AG20443 (cell line): ENCODE measurements at regions not wholly inside any gene's neighbourhood (a gene's known extent, or its start where the extent isn't known, plus 50 kb on each side); places are given as distances from the start of the nearest gene placed in this dataset.
"Not testable (repeated sequence)": the region's sequence is repeated elsewhere in the genome, so short reads cannot be mapped to it uniquely, and the experiment has no call there.

Experiments used
- DNase-seq: peaks from one replicate; pipeline ENCODE4 v3.0.0; 2012; ENCODE audit warnings: low spot score, mixed read lengths

DNA sequence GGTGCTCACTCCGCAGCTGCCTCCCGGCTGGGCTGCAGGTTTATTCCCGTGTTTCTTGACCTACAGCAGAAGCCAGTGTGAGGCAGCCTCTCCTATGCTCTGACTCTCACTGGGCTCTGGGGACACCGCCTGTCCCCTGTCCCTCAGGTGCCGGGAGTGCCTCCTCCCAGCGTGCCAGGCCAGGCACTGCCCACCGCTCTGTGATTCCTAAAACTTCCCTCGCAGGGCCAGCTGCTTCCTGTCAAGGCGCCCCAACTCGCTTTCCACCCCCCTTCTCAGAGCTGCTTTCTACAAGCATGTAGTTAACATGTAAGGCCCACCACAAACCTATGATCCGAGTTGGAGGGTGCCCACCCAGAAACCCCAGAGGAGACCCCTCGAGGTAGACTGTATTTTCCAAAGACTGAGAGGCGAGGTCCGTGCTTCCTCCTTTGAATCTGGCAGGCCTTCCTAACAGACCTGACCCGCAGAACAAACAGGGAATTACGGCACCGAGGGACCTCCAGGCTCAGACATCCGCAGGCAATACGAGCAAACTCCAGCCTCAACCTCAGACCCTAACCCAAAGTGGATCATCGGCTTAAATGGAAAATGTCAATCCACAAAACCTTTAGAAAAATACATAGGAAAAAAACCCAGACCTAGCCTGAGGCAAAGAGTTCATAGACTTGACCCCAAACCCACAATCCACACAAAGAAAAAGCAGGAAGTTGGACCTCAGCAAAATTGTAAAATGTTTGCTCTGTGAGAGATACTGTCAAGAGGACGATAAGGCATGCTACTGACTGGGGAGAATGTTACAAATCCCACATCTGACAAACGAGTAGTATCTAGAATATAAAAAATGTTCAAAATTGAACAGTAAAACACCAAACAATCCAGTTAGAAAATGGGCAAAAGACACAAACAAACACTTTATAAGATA lies 121.3 kb upstream of the IQSEC1 start:
- no peak for DNase-seq

DNA sequence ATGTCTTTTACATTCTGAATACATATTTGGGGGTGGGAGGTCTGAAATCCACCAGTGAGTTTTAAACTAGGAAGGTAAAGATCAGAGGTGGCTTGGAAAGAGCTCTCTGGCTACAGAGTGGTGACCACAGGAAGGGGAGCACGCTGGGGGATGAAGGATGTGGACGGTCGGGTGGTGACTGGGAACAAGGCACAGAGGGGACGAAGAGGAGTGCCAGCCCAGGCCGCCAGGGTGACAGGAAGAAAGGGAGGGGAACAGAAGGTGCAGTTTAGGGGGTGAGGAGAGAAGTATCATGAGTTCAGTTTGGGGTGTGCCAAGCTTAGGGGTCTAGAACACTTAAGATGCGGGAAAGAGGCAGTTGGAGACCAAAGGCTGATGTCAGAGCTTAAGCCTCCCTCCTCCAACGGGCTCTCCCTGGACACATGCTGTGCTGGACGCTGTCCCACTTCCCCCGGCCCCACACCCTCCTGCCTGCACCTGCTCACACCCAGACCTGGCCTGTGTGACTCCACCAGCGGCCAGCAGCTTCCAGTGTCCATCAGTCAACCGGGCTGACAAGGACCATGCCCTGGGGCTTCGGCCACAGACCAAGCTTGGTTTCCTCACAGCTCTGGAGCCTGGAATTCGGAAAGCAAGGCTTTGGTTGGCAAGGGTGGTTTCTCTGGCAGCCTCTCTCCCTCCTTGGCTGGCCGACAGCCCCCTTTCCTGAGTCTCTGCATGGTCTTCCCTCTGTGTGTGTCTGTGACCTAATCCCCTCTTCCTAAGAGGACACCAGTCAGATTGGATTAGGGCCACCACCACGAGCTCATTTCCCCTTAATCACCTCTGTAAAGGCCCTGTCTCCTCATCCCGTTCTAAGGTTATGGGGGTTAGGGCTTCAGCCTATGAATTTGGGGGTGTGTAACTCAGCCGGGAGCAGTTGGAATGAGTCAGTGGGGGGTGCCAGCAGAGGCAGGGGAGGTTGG lies 120.4 kb upstream of the IQSEC1 start:
- DNase-seq: no peak

DNA sequence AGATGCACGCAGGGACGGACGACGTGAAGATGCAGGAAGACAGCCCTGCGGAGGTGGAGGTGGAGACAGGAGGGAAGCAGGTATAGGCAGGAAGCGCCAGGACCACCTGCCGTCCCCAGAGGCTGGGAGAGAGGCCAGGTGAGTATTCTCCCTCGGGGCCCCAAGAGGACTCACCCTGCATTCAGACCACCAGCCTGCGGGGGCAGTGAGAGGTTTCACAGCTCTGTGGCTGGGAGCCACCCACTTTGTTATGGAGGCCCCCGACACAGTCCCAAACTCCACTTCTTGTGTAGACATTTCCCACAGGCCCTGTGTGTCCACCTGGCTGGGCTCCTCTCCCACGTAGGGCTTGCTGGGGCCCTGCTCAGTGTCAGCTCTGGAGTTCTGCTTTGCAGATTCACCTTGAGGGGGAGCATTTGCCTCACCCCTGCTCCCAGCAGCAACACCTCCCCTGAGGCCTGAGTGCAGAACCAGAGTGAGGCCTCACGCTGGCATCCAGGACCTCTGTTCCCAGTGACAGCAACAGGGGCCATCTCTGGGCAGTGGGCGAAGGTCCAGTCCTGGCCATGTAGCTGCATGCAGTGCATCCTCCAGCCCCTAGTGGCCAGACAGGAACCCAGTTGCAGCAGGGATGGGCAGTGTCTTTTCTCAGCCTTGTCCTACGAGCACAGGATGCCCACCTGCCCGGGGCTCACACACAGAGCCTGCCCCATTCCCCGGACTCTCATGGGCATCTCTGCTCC lies 119.4 kb upstream of the IQSEC1 start:
- peak; percentile 57 for DNase-seq

DNA sequence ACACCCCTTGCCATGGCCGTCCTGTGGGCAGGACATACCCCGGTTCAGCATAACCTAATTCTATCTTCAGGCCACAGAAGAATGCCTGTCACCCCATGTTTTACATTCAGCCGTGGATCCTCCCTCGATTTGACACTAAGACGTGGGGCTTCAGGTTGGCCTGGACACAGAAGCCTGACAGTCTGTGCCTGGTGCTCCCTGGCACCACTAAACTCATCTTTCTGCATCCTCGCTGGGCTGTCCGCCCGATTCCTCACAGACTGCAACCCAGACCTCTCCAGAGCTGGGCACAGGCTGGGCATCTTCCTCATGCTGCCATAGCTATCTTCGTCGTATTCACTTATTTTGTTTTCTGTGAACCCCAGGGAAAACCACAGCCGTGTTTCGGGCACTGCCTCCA lies 117.8 kb upstream of the IQSEC1 start:
- DNase-seq: no peak

DNA sequence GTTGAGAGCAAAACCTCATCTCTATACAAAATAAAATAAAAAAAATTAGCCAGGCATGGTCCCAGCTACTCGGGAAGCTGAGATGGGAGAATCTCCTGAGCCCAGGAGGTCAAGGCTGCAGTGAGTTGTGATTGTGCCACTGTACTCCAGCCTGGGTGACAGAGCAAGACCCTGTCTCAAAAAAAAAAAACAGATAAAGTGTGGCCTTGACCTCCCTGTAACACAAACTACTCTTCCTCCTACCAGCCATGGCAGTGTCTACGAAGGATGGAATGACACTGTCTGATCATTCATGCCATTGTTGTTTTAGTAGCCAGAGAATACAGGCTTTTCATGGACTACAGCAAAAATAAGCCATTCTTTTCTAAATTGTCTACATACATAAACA lies 117.1 kb upstream of the IQSEC1 start:
- no peak for DNase-seq

DNA sequence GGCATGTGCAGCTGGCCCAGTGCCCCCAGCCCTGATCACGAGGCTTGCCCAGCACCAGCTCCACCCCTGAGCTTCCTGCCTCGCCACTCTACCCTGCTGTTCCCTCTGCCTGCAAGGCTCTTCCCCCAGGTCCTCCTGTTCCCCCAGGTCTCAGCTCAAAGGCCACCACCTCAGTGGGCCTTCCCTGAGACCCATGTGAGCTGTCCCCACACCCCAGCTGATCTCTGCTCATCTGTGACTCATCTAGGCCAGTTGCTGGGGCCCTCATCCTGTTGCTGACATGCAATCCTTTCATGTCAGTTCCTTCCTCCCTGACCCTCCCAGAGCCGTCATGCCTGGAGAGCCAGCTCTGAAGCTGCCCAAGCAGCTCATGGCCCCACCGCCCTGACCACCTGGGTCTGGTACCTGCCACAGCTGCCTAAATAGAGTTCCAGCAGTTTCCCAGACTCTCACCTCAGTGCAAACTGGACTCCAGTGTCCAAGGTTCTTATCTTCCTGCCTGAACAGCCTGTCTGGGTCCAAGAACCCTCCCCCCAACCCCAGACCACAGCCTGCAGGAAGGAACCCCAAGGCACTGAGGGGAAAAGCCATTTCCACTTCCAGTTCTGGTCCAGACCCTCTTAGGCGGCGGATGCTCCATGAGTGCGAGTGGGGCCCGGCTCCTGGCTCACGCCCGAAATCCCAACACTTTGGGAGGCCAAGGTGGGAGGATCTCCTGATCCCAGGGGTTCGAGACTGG lies 116.6 kb upstream of the IQSEC1 start:
- peak; percentile 74 for DNase-seq

DNA sequence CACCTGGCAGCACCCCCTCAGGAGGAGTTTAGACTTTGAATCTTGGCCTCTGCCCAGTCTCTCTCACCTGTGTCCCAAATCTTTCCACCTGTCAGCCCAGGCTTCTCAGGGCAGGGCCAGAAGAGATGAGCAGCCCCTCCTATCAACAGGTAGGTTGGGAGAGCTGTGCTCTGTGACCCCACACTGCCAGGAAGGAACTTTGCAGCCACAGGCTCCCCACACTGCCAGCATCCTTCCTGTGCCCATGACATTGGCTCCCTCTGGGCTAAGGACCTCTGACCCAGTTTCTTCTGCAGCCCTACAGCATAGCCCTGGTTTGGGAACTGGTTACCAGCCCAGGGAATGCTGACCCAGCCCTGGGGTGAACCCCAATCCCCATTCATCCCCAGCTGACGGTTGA lies 115.7 kb upstream of the IQSEC1 start:
- no peak for DNase-seq

DNA sequence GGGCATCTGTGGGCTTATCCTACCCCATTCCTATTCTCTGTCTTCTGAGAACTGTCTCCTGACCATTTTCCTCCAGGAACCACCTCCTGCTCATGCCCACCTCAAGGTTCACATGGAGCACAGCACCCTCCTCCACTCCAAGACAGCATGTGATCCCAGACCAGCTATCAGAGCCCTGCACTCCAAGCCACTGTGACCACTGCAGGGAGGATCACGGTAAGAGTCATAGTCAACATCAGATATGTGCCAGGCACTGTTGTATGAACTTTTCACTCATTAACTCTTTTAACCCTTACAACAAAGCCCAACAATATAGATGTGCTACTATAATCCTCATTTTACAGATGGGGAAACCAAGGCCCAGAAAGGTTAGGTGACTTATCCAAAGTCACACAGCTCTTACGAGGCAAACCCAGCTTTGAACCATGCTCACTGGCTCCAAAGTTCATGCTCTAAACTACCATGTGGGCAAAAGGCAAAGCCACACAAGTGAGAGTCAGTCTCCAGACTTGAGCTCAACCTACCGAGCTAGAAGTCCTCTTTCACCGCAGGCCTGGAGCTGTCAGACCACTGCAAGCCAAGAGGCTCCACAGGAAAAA lies 115.1 kb upstream of the IQSEC1 start:
- DNase-seq: no peak

DNA sequence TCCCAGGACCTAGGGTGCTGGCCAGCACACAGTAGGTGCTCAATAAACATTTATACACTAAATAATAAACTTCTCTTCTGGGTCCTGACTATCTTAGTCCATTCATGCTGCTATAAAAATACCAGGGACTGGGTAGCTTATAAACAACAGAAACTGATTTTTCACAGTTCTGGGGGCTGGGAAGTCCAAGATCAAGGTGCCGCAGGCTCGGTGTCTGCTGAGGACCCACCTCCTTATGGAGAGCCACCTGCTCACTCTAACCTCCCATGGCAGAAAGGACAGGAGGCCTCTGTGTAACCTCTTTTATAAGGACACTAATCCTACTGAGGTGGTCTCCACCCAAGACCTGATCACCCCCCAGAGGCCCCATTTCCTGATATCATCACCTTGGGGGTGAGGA lies 114.4 kb upstream of the IQSEC1 start:
- no peak for DNase-seq

DNA sequence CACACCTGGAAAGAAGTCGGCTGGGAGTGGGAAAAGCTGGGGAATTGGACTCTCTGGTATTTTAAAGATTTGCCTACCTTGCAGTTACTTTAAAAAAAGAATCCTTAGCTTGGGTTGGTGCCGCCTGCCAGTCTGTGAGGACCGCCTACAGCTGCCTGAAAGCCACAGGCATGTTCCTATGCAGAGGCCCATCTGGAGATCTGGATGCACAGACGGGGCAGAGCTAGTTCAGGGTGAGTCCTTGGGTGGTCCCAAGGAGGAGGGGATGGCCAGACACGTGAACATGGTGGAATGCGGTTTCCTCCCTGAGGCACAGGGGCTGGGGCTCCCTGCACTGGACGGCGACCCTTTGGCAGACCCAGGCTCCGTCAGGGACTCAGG lies 113.2 kb upstream of the IQSEC1 start:
- DNase-seq: no peak

DNA sequence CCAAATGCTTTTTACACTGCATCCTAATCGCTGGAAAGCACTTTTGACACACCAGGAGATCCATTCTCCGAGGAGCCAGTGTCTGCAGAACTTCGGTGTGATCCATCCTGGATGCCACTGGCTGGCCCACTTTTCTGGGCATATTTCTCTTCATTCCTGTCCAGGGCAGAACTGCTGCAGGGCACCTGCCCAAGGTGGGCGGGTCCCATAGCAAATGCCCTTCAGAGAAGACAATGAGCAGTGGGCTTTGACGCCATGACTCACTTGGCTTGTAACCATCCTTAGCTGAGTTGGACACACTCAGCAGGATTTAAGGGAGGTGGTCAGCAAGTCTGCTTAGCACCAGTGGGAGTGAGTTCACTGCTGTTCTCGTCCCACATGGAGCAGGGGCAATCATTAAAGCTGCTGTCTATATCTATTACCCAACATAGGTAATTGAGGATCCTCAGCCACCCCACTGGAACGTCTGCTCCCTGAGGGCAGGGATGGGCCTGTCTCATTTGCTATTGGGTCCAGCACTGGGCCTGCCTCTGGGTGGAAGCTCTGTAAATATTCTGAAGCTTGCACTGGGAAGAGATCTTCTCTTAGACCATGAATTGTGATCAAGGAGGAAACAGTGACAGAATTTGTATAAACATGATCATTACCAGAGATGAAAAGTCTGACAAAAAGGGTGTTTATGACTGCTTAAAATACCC lies 112.7 kb upstream of the IQSEC1 start:
- no peak for DNase-seq

DNA sequence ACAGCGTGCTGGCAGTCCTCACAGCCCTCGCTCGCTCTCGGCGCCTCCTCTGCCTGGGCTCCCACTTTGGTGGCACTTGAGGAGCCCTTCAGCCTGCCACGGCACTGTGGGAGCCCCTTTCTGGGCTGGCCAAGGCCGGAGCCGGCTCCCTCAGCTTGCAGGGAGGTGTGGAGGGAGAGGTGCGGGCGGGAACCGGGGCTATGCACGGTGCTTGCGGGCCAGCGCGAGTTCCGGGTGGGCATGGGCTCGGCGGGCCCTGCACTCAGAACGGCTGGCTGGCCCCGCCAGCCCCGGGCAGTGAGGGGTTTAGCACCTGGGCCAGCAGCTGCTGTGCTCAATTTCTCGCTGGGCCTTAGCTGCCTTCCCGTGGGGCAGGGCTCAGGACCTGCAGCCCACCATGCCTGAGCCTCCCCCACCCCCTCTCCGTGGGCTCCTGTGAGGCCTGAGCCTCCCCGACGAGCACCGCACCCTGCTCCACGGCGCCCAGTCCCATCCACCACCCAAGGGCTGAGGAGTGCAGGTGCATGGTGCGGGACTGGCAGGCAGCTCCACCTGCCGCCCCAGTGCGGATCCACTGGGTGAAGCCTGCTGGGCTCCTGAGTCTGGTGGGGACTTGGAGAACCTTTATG lies 106.5 kb upstream of the IQSEC1 start:
- not testable (repeated sequence) for DNase-seq

DNA sequence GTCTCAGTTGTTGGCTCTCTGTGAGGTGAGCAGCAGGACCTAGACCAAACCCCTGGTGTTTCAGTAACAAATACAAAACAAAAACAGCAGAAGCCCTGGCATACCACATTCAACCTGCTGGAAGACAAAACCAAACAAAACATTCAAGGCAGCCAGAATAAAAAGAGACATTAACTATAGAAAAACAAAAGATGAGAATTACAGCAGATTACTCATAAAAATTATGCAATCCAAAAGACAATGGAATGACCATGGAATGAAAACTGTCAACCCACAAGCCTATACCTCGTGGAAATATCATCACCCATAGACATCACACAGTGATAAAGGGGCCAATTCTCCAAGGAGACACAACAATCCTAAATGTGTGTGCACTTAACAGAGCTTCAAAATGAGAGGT lies 106.0 kb upstream of the IQSEC1 start:
- DNase-seq: no peak

DNA sequence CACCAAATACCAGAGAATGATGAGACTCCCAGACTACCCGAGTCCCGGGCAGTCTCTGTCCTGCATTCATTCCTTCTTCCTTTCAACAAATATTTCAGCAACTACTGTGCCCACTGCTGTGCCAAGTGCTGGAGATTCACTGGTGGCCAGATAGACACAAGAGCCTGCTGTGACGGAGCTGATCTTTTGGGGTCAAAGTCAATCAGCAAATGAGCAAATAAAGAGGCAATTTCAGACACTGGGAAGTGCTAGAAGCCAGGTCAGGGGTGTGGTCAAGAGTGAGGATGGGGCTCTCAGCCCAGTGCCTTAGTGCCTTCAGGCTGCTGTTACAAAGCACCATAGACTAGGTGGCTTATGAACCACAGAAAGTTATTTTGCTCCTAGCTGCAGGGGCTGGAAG lies 104.9 kb upstream of the IQSEC1 start:
- DNase-seq: no peak

DNA sequence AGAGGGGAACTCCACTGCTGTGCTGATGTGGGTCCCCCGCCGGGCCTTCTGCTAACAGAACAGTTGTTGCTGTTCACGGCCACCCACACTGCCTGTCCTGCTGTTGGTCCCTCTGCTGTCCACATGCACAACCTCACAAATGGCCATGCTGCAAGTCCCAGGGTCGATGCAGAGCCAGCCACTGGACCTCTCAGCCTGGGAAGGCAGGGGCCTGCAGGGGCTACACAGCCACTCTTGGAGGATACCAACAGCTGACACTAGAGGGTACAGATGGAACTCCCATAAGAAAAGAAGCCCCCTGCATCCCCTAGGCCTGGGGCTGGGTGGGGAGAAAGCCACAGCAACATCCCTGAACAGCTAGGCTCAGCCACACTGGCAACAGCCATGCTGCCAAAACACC lies 104.4 kb upstream of the IQSEC1 start:
- DNase-seq: no peak

DNA sequence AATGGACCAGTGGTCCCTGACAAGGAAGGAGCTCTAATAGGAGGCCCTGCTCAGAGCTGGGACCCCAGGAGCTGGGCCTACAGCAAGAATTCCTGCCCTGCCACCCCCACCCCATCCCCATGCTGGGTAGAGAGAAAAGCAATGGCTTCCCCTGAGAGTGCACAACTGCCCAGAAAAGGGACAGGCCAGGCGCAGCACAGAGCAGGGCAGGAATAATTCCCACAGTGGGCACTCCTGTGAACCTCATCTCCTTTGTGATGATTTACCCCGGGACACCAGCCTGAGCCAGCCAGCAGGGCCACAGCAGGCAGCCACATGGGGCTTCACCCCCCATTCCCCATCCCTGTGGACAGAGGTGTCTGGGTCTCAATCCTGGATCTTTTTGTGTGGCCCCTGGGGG lies 104.0 kb upstream of the IQSEC1 start:
- no peak for DNase-seq

DNA sequence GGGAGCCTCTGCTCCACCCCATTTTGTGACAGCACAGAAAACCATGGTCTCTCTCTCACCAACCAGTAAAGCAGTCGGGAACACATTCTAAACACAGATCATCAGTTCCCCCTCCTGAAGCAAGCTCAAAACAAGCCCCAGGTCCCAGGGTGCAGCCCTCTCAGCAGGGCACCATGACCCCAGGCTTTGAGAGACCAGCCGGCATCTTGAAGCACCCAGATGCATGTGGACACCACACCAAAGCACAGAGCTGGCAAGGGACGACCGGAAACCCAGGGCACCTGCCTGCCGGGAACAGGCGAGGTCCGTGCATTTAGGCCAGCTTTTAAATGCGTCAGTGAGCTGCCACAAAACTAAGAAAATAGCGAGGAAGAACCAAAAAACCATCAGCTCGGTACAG lies 103.2 kb upstream of the IQSEC1 start:
- DNase-seq: no peak

DNA sequence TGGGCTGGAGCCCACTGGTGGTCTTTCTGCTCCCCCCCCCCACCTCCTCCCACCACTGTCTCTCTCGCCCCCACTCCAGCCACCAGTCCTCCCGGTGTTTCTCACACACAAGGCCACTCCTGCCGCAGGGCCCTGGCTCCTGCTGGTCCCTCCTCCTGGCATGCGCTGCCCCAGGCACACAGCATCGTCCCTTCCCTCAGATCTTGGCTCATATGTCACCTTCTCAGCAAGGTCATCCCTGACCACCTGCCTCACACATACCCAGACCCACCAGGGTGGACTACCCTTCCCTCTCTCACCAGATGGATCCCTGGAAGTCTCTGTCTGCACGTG lies 101.5 kb upstream of the IQSEC1 start:
- DNase-seq: no peak

DNA sequence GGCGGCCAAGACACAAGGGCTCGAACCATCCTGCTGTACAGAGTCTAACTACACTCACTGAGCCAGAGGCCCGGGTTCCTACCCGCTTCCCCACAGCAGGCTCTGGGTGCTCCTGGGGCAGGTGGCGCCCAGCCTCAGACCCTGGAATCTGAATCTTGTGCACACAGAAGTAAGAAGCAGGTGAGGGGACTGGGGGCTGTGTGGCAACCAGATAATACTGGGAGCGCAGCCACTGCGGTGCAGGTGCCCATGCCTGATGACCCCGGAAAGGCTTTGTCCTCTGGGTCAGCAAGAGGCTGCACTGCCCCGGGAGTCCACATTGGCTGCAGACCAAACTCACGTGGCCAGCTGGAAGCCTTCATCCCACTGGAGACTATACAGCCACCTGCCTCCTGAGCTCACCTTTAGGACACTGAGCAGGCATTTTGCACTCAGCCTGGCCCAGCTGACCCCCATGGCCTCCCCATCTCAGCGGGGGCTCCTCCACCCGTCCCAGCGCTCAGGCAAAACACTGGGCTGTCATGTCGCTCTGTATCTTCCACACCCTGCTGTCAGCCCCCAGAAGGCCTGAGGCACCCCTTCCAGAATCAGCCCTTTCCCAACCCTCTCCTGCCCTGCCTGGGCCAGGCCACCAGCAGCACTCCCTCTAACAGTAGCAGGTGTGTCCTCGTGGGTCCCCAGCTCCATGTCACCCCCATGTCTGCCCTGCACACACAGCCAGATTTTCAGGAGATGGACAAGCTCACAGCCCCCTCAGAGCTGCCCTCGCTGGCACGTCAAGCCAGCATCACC lies 101.0 kb upstream of the IQSEC1 start:
- no peak for DNase-seq
